ENCODE measurements at regions not wholly inside any gene's neighbourhood (a gene's known extent, or its start where the extent isn't known, plus 50 kb on each side); places are given as distances from the start of the nearest gene placed in this dataset.

DNA sequence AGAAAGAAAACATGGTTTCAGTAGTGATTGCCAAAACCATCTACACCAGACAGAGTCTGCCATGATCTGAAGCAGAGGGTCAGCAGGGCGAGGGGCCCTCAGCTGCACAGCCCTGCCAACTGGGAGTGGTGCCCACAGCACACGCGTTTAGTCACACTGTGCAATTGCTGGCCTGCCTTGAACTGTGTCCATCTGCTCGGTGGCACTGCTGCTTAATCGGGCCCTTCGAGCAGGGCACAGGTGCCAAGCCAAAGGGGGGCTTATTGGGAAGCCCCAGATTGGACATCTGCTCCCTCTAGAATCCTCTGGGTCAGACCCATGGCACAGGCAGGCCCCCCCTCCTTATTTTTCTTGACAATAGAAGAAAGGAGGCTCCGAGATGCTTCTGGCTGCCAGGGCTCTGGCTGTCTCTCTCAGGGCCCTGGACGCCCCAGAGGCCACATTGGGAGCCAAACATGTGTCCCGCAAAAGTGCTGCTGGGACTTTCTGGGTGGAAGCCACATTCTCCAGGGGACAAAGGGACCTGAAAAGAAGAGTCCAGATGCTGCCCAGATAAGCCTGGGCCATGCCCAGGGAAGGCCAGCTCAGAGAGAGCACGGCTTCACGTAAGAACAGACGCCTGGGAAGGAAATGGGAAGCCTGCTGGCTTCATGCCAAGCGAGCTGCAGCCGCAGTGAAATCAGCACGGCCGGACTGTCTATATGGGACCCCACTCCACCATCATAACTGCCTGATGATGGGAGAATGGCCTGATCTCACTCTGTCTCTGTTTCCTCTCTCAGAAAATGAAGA is 349.2 kb downstream of the GADD45G start:
- H3K4me3 ChIP-seq (ENCODE audit: low read length): no peak overlapping the region

DNA sequence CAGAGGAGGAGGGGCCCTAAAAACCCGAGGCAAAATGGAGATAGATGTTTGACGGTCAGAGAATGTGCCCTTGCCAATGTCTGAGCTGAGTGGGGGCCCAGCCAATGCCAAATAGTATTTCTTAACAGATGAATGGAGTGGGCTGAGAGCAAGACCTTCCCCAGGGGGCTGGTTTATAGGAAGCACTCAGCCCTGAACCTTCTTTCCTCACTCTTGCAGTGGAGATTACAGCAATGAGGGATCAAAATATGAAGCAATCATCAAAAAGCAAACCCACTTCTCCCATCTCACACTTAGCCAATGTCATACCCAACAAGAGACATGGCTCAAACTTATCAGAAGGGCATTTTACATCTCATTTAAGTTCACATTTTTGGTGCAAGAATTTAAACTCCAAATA is 350.3 kb downstream of the GADD45G start:
- TF ChIP-seq, protein P1, sequence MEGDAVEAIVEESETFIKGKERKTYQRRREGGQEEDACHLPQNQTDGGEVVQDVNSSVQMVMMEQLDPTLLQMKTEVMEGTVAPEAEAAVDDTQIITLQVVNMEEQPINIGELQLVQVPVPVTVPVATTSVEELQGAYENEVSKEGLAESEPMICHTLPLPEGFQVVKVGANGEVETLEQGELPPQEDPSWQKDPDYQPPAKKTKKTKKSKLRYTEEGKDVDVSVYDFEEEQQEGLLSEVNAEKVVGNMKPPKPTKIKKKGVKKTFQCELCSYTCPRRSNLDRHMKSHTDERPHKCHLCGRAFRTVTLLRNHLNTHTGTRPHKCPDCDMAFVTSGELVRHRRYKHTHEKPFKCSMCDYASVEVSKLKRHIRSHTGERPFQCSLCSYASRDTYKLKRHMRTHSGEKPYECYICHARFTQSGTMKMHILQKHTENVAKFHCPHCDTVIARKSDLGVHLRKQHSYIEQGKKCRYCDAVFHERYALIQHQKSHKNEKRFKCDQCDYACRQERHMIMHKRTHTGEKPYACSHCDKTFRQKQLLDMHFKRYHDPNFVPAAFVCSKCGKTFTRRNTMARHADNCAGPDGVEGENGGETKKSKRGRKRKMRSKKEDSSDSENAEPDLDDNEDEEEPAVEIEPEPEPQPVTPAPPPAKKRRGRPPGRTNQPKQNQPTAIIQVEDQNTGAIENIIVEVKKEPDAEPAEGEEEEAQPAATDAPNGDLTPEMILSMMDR (conservative IDR thresholded peaks at IDR 0.05): no peak
- H3K4me1 Mint-ChIP-seq: peaks cover 5% of the 10 kb centered on the region
- H3K27ac ChIP-seq (ENCODE audit: low read depth, low read length): no peak overlapping the region
- peaks cover 16% of the 10 kb centered on the region for H3K27me3 Mint-ChIP-seq (ENCODE audit: insufficient read depth)
- no peak overlapping the region for H3K27ac Mint-ChIP-seq
- no peaks in the 10 kb centered on the region for H3K9me3 Mint-ChIP-seq
- no peaks in the 10 kb centered on the region for H3K27me3 ChIP-seq (ENCODE audit: control insufficient read depth, insufficient read depth, low read length, poor library complexity, severe bottlenecking)
- H3K9me3 ChIP-seq (ENCODE audit: control insufficient read depth, low read length): no peaks in the 10 kb centered on the region
- H3K4me1 ChIP-seq (ENCODE audit: control insufficient read depth, insufficient read depth, low read length): no peaks in the 10 kb centered on the region
- no peak overlapping the region for H3K4me3 ChIP-seq (ENCODE audit: low read length)
- H3K4me3 Mint-ChIP-seq: no peak overlapping the region
- no peaks in the 10 kb centered on the region for H3K36me3 Mint-ChIP-seq (ENCODE audit: low read depth)
- no peaks in the 10 kb centered on the region for H3K36me3 ChIP-seq (ENCODE audit: control insufficient read depth, insufficient read depth, low read length)
- 84% methylated on average over 2 of the region's 2 CpGs; no CpG with 5 or more reads in 1 of the 2 experiments for WGBS, 2 experiments (ENCODE audit: insufficient coverage in 1 of 2, insufficient read length in 1 of 2)
- DNase-seq: no peak
- no peak overlapping the region for H3K9ac ChIP-seq (ENCODE audit: extremely low read depth, low read length, poor library complexity, severe bottlenecking)

More for the DNA sequence above, 349.2 kb downstream of the GADD45G start:
- no peaks in the 10 kb centered on the region for H3K36me3 ChIP-seq (ENCODE audit: control insufficient read depth, insufficient read depth, low read length)
- H3K4me1 ChIP-seq (ENCODE audit: control insufficient read depth, insufficient read depth, low read length): no peaks in the 10 kb centered on the region
- peaks cover 21% of the 10 kb centered on the region for H3K27me3 Mint-ChIP-seq (ENCODE audit: insufficient read depth)
- no peak overlapping the region for H3K4me3 Mint-ChIP-seq
- no peak overlapping the region for H3K27ac ChIP-seq (ENCODE audit: low read depth, low read length)
- 79 to 86% methylated on average over 13 to 16 of the region's 16 CpGs for WGBS, 2 experiments (ENCODE audit: insufficient coverage in 1 of 2, insufficient read length in 1 of 2)
- no peaks in the 10 kb centered on the region for H3K9me3 Mint-ChIP-seq
- H3K27ac Mint-ChIP-seq: no peak overlapping the region
- H3K27me3 ChIP-seq (ENCODE audit: control insufficient read depth, insufficient read depth, low read length, poor library complexity, severe bottlenecking): no peaks in the 10 kb centered on the region
- TF ChIP-seq, protein P1 (conservative IDR thresholded peaks at IDR 0.05): no peak
- H3K36me3 Mint-ChIP-seq (ENCODE audit: low read depth): no peaks in the 10 kb centered on the region
- no peak for DNase-seq
- H3K9ac ChIP-seq (ENCODE audit: extremely low read depth, low read length, poor library complexity, severe bottlenecking): no peak overlapping the region
- no peaks in the 10 kb centered on the region for H3K9me3 ChIP-seq (ENCODE audit: control insufficient read depth, low read length)
- peaks cover 15% of the 10 kb centered on the region for H3K4me1 Mint-ChIP-seq

DNA sequence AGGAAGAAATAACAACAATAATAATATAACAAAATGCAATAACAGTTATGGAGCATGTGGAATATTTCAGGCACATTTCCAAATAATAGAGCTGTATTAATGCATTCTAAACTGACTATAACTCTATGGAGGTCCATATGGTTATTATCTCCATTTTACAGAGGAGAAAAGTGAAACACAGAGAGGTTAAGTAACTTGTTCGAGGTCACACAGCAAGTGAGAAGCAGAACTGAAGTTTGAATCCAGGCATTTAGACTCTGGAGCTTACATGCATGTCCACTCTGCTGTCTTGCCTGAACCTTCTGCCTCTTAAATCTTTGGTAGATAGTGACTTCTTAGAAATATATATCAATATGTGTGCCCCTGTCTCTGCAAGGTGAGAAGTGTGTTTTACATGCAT is 350.8 kb downstream of the GADD45G start:
- Mint-ChIP-seq H3K36me3 (ENCODE audit: low read depth) (no peaks in the 10 kb centered on the region), H3K27ac (no peak overlapping the region), H3K27me3 (ENCODE audit: insufficient read depth) (peaks cover 12% of the 10 kb centered on the region), H3K4me1 (peaks cover 4% of the 10 kb centered on the region), H3K9me3 (no peaks in the 10 kb centered on the region), H3K4me3 (no peak overlapping the region)
- WGBS, 2 experiments (ENCODE audit: insufficient coverage in 1 of 2, insufficient read length in 1 of 2): 82 to 85% methylated on average over 1 of the region's 1 CpG
- Histone ChIP-seq H3K36me3 (ENCODE audit: control insufficient read depth, insufficient read depth, low read length) (no peaks in the 10 kb centered on the region), H3K27ac (ENCODE audit: low read depth, low read length) (no peak overlapping the region), H3K4me3 (ENCODE audit: low read length) (no peak overlapping the region), H3K9me3 (ENCODE audit: control insufficient read depth, low read length) (no peaks in the 10 kb centered on the region), H3K4me1 (ENCODE audit: control insufficient read depth, insufficient read depth, low read length) (no peaks in the 10 kb centered on the region), H3K9ac (ENCODE audit: extremely low read depth, low read length, poor library complexity, severe bottlenecking) (no peak overlapping the region), H3K27me3 (ENCODE audit: control insufficient read depth, insufficient read depth, low read length, poor library complexity, severe bottlenecking) (no peaks in the 10 kb centered on the region)
- DNase-seq: no peak
- TF ChIP-seq, protein P1 (conservative IDR thresholded peaks at IDR 0.05): no peak

All from endodermal cell (in vitro differentiated cells).